T-helper 1 cell (primary cell): ENCODE measurements at regions not wholly inside any gene's neighbourhood (a gene's known extent, or its start where the extent isn't known, plus 50 kb on each side); places are given as distances from the start of the nearest gene placed in this dataset.
A peak's percentile ranks its signal among the peaks of the same experiment; 100 is the strongest.

Experiments used
- DNase-seq, 5 donors: peaks; one replicate each; pipeline ENCODE4 v3.0.0-alpha.2; 2012 to 2020

DNA sequence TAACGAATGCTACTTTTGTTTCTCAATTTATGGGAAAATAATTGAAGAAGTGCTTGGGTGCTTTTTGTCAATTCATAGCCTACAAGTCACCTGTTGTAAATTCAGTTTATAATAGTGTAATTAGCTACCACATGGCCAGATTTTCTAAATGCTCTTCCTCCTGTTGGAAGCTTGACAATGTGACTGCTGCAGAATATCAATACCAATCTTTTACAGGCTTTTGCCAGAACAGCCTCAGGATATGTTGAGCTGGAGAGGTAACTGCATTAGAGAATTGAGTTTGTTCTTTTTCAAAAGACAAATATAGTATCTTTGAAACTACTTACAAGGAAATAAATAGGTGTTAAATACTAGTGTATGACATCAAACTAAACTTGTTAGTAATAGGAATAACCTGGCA, 277.8 kb downstream of the POU4F1 start:
- DNase-seq: no peak

DNA sequence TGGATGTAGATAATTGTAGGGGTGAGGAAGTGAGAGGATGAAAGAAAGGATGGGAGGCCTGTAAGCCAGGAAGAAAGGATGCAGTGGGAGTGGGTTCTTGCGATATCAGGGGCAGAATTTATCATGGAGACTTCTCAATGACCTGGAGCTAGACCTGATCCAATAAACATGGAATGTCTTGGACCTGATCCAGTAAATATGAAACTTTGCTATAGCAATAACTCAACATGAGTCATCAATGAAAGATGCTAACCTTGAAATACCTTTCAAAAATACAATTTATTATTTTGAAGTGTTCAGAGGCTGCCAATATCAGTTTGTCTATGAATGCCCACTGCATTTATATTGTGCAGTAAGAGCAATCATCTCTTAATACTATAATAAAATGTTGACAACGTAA, 279.5 kb downstream of the POU4F1 start:
- no peak for DNase-seq

DNA sequence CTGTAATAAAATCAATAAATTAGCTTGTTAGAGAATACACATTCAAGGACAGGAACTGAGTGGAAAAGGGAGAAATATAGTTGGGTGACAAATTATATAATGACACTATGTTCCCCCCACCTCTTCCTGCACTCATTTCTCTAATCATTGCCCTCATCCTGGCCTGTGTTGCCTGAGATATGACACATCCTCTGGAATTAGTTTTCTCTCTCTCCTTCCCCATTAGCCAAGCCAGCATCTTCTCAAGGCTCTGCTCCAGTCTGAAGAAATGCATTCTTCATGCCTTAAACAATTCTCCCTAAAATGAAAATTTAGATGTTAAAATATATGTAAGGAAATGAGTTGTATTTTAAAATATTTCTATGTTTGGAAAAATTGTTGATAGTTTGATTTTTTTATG, 280.3 kb downstream of the POU4F1 start:
- DNase-seq: no peak

DNA sequence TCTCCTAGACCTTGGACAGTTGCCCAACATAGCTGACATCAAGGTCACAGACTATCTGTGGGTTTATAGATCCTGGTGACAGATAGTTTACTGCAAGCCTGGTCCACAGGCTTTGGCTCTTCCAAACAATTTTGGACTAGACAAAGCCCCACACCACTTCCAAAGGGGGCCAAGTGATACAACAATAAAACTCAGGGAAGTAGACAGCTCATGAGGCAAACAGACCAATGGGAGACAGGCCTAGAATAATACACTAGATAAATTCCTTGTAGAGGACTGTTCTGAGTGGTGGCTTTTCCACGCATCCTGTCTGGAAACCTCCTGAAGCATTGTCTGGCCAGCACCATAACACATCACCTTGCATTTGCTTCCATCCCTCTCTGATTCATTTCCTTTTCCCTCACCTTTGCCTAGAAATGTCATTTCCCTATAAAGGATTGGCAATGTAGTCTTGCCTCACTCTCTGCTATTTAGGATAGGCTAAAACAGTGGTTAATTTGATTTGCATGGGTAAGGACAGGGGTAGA, 284.2 kb downstream of the POU4F1 start:
- no peak for DNase-seq

GRCh38 chr13:78317030-78317429, 286.3 kb downstream of the POU4F1 start:
- no peak for DNase-seq

- DNase-seq: no peak
Measured at GRCh38 chr13:78309497-78310180, 293.7 kb downstream of the POU4F1 start.

DNA sequence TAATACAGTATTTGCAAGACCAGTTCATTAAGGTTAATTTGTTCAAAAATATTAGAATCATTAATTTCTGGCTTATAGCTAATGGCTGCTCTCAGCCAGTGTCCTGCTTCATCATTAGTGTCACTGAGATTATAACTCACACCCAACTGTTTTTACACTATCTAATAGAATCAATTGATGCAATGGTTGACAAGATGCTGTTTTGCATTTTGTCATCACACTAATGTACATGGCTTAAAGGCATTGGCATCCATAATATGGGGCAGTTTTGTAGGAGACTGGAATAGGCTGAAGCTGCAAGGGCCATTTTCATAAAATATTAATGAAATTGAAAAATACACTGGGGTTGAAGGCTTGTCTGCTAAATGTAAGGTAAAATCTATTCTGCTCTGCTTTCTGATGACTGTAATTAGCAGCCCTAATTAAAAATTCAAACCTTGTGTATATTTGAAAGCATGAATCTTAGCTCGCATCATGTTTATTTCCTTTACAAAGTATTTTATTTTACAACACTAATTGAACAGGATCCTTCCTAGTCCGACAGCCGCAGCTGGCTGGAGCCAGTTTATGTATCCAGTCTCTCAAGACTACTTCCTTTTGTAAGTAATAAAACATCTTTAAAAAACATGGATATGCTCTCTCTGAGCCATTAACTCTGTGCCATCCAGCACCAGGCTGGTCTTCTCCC, 296.7 kb downstream of the POU4F1 start:
- DNase-seq: no peak

GRCh38 chr13:78305171-78305570, 298.2 kb downstream of the POU4F1 start:
- DNase-seq: no peak

GRCh38 chr13:78299832-78300623, 303.3 kb downstream of the POU4F1 start:
- DNase-seq: no peak

DNA sequence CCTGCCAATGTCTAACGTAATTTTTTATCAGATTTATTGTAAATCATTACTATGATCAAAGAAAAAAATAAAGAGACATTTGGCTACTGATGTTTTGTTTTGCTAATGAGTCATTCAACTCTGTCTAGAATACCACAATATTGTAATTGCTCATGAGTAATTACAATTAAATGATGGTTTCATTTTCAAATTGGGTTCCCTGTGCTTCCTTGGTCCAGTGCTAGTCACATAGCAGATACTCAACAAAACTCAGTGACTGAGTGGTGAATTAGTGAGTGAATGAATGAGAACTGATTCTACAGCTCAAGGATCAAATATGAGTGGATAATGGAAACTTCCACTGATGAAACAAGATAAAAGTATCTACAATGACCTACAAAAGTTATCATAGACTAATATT, 304.7 kb downstream of the POU4F1 start:
- DNase-seq: no peak

- DNase-seq: no peak
Measured at GRCh38 chr13:78286748-78287147, 316.6 kb downstream of the POU4F1 start.

DNA sequence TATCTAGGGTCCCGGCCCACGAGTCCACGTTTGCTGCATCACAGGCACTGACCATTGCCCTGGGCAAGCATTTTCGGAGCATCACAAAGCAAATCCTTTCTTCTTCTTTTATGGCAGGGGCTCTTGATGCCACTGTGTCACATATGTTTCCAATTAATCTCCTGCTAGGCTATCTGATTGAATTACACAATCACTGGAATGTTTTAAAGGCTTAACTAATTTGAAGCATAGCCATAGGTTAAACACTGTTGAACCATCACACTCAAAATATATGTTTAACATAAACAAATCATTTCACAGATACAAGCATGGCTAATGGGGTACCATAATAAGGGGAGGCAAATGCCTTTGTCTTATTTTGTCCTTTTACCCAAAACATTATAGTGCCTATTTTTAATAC, 338.3 kb downstream of the POU4F1 start:
- DNase-seq: no peak

DNA sequence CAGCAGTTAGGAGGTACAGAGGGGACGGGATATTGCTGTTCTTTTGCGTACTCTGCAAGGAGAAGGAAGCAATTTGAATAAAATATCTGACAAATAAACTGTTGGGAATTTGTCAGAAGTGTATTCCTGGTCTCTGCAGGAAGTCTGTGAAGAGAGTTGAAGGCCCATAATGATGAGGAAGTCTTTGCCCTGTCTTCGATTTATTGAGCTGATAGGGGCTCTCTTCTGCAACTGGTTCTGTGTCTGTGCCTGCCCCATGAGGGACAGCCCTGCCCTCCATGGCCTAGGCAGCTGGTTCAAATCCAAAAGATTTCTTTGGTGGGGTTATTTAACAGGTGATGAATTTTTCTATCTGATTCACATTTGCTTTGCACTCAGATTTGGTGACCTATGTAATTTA, 339.7 kb upstream of the EDNRB start:
- DNase-seq: no peak

DNA sequence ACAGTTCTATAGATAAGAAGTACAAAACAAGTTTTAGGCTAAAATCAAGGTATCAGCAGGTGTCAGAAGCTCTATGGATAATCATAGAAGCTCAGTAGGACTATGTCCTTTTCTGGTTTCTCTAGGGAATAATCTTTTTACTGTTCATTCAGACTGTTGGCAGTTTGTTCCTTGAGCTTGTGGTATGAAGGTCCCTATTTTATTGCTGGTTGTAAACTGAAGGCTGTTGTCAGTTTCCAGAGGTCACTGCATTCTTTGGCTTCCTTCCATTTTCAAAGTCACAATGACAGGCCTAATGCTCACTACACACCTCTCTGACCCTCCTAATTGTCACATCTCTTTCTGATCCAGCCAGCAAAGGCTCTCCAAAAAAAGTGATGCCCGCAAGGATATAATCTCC, 337.9 kb upstream of the EDNRB start:
- DNase-seq: no peak

DNA sequence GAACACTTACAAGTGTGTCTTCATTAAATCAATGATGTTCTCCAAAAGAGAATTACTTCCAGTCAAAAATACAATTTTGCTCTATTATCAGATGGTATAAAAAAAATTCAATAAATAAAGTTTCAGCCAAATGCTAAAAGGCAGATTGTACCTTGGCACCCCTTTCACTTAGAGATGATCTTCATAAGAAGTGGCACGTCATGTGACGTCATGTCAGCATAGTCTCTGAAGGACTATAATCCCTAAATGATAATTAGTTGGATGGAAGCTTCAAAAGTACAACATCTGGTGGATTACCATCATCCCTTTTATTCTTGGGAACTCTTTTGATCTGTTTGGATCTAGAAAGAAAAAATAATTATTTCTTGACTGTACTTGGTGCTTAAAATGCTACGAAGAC, 335.5 kb upstream of the EDNRB start:
- DNase-seq: no peak

DNA sequence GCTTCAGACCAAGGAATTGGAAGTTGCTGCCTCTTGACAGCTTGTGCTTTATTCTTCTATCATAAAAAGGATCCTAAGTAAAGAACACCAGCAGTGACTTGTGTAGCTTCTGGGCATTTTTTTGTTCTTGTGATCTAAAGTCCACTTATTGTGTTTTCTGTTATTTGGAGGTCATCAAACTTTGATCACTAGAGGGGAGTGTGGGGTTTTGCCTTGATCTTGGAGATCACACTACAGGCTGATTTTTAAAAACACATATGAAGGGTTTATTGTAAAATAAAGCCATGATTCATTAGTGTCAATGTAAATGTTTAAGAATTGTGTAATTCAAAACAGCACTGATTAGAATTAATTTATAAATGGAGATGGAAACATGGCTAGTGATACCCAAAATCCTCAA, 328.7 kb upstream of the EDNRB start:
- DNase-seq: no peak

- peak in 1 of 5 donors; percentile 2 for DNase-seq
Measured at GRCh38 chr13:78241278-78241919, 322.8 kb upstream of the EDNRB start.

- no peak for DNase-seq
Measured at GRCh38 chr13:78239714-78240113, 321.1 kb upstream of the EDNRB start.

- no peak for DNase-seq
Measured at GRCh38 chr13:78238911-78239310, 320.3 kb upstream of the EDNRB start.

- DNase-seq: no peak
Measured at GRCh38 chr13:78228940-78229339, 310.3 kb upstream of the EDNRB start.

- DNase-seq: no peak
Measured at GRCh38 chr13:78228211-78228610, 309.6 kb upstream of the EDNRB start.

DNA sequence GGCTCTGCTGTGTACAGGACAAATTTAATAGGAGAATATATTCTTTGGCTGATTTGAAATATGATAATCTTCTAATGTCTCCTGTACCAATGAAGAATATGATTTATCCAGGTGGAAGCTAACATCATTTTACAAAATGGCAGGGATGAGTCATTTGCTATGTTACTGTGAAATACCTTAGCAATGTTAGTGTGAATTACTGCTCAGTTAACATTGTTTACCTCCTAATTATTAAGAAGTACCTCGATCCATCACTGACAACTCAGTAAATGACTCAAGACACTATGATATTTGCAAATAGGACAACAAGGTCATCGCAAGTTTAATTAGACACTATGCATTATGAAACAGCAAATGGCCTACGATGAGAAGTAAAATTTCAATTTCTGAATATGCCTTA, 309.1 kb upstream of the EDNRB start:
- DNase-seq: no peak

DNA sequence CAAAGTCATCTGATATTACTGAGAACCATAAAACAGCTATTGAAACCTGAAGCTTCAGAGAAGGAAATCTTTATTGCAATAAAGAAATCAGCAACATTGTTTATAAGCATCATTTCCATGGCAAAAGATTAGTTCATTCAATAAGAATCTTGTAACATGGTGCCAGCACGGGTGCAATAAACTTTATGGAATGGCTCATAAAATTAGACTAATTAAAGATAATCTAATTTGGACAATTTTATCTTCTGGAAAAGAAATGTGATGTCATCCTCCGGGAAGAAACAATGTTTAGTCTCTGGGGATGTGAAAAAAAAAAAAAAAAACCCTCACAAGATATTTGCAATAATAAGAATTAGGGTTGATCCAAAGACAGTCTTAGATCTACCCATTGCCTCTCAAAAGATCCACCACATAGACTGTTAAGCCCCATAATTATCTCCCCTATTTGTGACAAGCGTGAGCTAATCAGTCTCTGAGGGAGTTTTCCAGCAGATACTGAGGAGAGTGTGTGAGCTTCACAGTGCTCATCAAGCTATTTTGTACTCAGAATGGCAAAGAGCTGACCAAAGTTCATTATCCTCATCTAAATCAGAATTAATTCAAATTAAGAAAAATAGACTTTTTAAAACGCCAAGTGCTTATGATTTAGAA, 297.0 kb upstream of the EDNRB start:
- no peak for DNase-seq
